GM18868 (cell line): ENCODE measurements at regions not wholly inside any gene's neighbourhood (a gene's known extent, or its start where the extent isn't known, plus 50 kb on each side); places are given as distances from the start of the nearest gene placed in this dataset.

Source experiments
- ATAC-seq: cut with Tn5 transposase; IDR thresholded peaks from one replicate; pipeline ENCODE4 v1.9.1; 2021; ENCODE audit warnings: mild to moderate bottlenecking, moderate library complexity; ENCODE audit not compliant: unreplicated experiment

GRCh38 chr1:59219916-59220315, 77.0 kb upstream of the FGGY start:
- no peak for ATAC-seq

- no peak for ATAC-seq
Measured at GRCh38 chr1:59220356-59220755, 76.5 kb upstream of the FGGY start.

- ATAC-seq, result no peak
Measured at GRCh38 chr1:59223198-59223597, 73.7 kb upstream of the FGGY start.

- no peak for ATAC-seq
Measured at GRCh38 chr1:59223989-59224634, 72.8 kb upstream of the FGGY start.

- ATAC-seq, result no peak
Measured at GRCh38 chr1:59225594-59226316, 71.1 kb upstream of the FGGY start.

GRCh38 chr1:59229138-59229537, 67.8 kb upstream of the FGGY start:
- peak; percentile 82 for ATAC-seq

- no peak for ATAC-seq
Measured at GRCh38 chr1:59230622-59231021, 66.3 kb upstream of the FGGY start.

- ATAC-seq, result no peak
Measured at GRCh38 chr1:59232216-59232615, 64.7 kb upstream of the FGGY start.

GRCh38 chr1:59233444-59233843, 63.5 kb upstream of the FGGY start:
- ATAC-seq, result no peak

GRCh38 chr1:59236721-59237545, 60.0 kb upstream of the FGGY start:
- no peak for ATAC-seq

GRCh38 chr1:59237900-59238299, 59.0 kb upstream of the FGGY start:
- ATAC-seq, result no peak

GRCh38 chr1:59238333-59238934, 58.5 kb upstream of the FGGY start:
- no peak for ATAC-seq

GRCh38 chr1:59238993-59239392, 57.9 kb upstream of the FGGY start:
- no peak for ATAC-seq

- ATAC-seq, result no peak
Measured at GRCh38 chr1:59241909-59242308, 55.0 kb upstream of the FGGY start.

- ATAC-seq, result no peak
Measured at GRCh38 chr1:59242370-59242769, 54.5 kb upstream of the FGGY start.

GRCh38 chr1:59243550-59243949, 53.3 kb upstream of the FGGY start:
- ATAC-seq, result no peak

GRCh38 chr1:59243978-59244377, 52.9 kb upstream of the FGGY start:
- no peak for ATAC-seq

GRCh38 chr1:59244891-59245290, 52.0 kb upstream of the FGGY start:
- ATAC-seq, result no peak
